CMK (cell line): ENCODE measurements at regions not wholly inside any gene's neighbourhood (a gene's known extent, or its start where the extent isn't known, plus 50 kb on each side); places are given as distances from the start of the nearest gene placed in this dataset.

Experiments used
- DNase-seq: peaks from one replicate; pipeline ENCODE4 v3.0.0-alpha.2; 2010; ENCODE audit warnings: low read depth

DNA sequence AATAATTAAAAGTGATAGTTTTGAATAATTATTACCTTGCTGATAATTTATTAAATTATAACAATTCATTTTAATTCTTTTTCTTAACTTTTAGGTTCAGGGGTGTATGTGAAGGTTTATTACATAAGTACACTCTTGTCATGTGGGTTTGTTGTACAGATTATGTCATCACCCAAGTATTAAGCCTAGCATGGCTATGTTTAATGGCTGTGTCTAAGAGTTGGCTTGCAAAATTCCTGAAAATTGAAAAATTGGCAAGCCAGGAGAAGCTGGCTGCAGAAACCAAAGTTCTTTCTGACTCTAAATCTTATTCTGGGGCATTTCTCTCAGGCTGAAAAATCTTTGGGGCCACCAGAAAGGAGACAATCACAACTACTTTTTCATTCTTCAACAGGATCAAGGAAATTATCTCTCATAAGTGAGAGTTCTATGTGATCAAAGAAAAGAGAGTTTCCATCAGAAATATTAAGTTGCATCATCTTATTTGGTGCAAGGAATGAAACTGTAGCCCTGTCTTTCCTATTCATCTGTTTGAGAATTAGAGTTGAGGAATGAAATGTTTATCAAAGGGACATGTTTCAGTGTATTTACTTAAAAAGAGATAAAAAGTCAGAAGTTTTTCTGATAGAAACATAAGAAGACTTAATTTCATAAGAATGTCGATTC is 412.1 kb upstream of the CDH2 start:
- DNase-seq, result no peak

DNA sequence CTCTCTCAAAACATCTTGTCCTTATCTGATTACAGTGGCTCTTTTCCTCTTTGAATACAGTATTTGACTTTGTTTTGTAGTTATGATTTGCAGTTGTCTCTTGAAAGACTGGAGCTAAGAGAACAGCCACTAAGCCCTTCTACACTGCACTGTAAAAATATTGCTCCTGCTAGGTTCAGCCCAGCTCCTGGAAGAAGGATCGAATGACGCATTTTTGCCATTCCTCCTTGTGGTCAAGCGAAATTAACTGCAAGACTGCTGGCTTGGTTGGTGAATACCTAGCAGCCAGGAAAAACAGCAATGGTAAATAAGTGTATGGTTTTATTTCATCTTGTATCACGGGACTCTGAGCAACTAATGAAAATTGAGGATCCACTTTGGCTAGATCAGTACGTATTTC is 407.8 kb upstream of the CDH2 start:
- DNase-seq, result no peak

DNA sequence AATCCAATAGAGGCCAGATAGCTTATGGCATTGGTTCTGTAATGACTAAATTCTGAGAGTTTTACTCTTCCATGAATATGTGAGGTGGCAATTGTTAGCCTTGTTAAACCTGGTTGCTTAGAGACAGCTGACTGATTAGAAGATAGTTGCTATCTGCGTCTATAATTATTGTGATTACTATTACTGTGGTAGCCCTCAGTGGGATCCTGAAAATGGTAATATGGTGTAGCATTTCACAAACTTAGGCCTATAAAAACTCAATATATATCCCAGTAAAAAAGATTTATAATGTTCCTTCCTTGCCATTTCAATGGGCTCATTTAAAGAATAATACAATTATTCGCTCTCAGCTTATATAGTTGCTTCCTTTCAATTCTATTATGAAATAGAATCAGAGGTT is 405.8 kb upstream of the CDH2 start:
- no peak for DNase-seq

- no peak for DNase-seq
Observed at GRCh38 chr18:28581521-28582071, 404.7 kb upstream of the CDH2 start.

- peak; percentile 5 for DNase-seq
Observed at GRCh38 chr18:28576941-28577340, 400.0 kb upstream of the CDH2 start.

DNA sequence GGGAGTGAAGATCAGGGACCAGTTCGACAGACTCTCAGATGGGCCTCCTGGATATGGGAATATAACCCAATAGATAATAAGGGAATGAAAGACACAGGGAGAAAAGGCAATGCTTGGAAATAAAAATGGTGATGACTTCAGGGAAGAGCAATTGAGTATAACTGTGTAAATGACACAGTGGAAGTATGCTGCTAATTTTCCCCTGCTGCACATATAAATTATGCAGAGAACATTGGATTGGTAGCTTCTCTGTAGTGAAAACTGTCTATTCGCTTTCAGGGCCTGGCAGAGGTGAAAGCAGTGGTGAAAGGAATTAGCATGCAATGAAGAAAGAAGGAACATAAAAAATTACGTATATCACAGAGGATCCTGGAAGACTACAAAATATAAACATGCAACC is 398.2 kb upstream of the CDH2 start:
- DNase-seq, result no peak

- DNase-seq, result no peak
Observed at GRCh38 chr18:28574175-28574574, 397.2 kb upstream of the CDH2 start.

DNA sequence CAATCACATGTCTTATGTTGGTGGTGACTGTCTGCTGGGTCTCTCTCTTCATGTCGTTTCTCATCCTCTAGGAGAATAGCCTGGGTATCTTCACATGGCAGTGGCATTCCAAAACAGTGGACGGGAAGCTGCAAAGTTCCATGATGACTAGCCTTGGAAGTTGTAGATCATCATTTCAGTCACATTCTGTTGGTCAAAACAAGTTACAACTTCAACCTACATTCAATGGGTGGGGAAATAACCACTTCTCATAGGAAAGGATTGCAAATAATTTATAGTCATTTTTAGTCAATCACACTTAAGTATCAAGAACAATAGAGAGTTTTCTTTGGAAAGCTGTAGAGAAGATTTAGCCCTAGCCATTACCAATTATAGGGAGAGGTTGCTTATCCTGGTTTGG is 395.0 kb upstream of the CDH2 start:
- no peak for DNase-seq

DNA sequence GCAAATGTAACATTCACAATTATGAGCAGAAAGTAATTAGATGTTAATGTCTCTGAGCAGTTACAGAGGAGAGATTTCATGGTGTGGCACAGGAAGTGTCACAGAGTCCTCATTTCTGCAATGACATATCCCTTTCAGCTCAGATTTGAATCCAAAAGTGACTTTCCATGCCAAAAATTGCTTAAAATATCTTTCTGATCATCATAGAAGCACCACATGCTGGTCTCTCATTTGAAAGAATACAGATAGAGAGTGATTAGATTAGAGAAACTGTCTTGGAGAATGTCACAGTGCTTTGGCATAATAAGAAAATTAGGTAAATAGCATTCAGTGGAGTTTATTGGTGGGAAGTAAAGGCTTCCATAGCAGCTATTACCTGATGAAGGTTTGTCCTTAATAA is 383.4 kb upstream of the CDH2 start:
- DNase-seq, result no peak

GRCh38 chr18:28559511-28559910 is 382.6 kb upstream of the CDH2 start:
- DNase-seq, result no peak

GRCh38 chr18:28541934-28542333 is 365.0 kb upstream of the CDH2 start:
- no peak for DNase-seq

DNA sequence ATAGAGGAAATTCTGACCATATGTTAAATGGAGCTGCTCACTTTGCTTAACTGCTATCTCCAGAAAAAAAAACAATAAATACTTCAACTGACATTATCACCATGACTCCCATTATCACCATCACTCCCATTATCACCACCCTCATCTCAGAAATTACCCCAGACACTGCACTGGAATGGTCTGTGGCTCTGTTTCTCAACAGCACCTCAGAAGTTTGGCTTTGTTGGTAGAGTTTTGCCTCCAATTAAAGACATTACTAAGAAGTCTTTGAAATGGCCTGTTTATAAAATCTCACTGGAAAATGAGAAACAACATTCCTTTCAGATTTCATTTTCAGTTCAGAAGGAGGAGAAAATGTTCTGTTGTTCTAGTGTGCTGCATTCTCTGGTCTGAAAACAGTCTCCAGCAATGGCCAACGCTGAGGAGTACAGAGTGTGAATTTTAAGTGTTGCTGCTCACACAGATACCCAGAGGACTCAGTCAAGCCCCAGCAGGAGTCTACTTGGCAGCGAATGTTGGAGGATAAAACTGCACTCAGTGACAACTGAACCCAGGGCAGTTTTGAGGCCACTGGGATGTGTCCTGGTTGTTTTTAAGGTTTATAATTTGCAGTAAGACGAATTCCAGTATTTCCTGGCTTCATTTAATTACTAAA is 364.5 kb upstream of the CDH2 start:
- no peak for DNase-seq

GRCh38 chr18:28529644-28530043 is 352.7 kb upstream of the CDH2 start:
- no peak for DNase-seq

DNA sequence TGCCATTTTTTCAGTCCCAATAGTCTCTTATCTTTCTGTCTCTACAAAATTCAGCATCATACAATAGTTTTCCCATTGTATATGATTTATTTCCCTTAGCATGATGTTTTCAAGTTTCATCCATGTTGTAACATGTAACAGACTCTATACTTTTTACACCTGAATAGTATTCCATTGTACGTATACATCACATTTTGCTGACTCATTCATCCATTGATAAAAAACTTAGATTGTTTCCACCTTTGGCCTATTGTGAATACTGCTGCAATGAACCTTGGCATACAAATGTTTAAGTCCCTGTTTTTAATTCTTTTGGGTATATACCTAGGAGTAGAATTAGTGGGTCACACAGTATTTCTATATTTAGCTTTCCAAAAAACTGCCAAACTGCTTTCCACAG is 349.3 kb upstream of the CDH2 start:
- no peak for DNase-seq

DNA sequence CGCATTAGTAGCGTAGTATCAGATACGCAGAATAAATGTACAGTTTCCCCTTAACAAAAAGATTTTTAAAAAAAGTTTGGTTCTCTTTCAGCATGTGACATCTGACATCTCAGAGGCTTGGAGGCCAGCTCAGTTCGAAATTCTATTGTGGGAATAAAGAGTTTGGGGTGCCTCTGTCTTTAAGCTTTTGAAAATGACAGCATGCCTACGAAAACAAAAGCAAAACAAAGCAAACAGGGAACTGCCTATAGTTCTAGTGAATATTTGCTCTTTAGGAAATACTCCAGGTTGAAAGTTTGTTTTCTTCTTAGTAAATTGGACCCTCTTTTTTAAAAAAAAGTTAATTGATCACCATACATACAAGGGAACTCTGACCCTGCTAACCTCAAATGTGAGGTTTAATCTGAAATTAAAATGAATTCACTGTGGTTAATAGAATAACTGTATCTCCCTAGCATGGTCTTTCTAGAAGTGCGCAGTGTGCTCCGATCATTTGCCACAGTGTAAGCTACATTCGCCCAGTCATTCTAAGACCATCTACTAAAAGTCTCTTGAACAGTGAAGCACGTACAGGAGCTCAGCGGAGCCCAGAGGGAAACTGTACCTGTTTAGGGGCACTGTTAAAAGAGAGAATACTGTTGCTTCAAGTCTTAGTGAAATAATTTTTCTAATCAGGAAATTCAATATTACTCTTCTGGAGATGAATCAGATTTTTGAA is 347.0 kb upstream of the CDH2 start:
- no peak for DNase-seq

DNA sequence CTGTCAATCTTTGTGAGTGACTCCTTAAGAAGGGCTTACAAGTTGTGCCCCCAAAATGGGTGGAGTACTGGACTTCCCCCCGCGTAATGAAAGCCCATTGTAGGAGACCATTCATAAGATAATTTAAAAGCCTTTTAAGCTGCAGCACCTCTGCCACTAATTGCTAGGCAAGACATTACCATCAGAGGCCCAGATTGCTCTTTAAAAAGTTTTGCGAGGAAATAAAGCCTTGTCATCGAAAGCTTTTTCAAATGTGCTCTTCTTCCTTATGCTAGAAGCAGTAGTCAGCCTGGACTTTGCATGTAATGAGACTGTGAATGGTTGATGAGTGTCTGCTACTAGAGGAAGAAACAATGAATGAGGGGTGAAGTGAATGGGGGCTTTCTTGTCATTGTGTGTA is 345.3 kb upstream of the CDH2 start:
- no peak for DNase-seq

GRCh38 chr18:28519997-28520396 is 343.1 kb upstream of the CDH2 start:
- DNase-seq, result no peak

GRCh38 chr18:28514699-28515098 is 337.8 kb upstream of the CDH2 start:
- no peak for DNase-seq

GRCh38 chr18:28512357-28512756 is 335.4 kb upstream of the CDH2 start:
- DNase-seq, result no peak

GRCh38 chr18:28511413-28511821 is 334.5 kb upstream of the CDH2 start:
- DNase-seq, result no peak

GRCh38 chr18:28510210-28510609 is 333.3 kb upstream of the CDH2 start:
- DNase-seq, result no peak

DNA sequence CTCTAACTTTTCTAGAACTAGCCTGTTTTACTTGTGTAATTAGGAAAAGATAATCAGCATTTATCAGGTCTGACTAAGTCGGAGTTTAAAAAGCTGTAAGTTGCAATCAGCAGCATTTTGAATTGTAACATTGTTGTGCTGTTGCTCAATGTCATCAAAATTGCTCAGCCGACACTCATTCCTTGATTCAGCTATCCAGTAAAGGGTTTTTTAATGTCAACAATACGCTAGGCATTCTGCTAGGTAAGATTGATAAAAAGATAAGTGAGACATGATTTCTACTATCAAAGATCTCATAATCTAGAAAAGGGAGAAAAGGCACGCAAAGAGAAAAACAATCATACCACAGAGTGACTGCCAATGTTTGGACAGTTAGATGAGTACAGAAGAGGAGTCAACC is 327.1 kb upstream of the CDH2 start:
- DNase-seq, result no peak

DNA sequence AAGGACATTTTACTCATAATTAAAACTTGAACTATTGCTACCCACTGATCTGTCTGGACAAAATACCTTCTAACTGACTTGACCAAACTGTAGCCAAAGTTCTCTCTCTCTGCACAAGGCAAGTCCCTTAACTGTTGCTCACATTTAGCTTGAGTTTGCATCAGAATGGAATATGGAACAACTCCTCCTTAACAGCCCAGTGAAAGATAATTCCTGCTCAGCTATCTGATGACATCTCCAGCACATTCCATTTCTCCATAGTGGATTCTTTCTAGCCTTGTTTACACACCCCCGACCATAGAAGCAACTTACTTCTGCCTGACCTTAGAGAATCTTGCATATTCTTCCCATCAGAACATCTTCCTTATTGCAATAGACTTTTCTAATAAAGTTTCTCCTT is 317.2 kb upstream of the CDH2 start:
- no peak for DNase-seq
